ENCODE measurements at regions not wholly inside any gene's neighbourhood (a gene's known extent, or its start where the extent isn't known, plus 50 kb on each side); places are given as distances from the start of the nearest gene placed in this dataset.

GRCh38 chr3:40713306-40713705 is 188.5 kb downstream of the ZNF621 start:
- DNase-seq (ENCODE audit: low read depth), result no peak

GRCh38 chr3:40713795-40714194 is 189.0 kb downstream of the ZNF621 start:
- DNase-seq (ENCODE audit: low read depth), result no peak
- no peak overlapping the region for H3K4me3 ChIP-seq (ENCODE audit: low read depth, low read length)
- TF ChIP-seq, protein P1, sequence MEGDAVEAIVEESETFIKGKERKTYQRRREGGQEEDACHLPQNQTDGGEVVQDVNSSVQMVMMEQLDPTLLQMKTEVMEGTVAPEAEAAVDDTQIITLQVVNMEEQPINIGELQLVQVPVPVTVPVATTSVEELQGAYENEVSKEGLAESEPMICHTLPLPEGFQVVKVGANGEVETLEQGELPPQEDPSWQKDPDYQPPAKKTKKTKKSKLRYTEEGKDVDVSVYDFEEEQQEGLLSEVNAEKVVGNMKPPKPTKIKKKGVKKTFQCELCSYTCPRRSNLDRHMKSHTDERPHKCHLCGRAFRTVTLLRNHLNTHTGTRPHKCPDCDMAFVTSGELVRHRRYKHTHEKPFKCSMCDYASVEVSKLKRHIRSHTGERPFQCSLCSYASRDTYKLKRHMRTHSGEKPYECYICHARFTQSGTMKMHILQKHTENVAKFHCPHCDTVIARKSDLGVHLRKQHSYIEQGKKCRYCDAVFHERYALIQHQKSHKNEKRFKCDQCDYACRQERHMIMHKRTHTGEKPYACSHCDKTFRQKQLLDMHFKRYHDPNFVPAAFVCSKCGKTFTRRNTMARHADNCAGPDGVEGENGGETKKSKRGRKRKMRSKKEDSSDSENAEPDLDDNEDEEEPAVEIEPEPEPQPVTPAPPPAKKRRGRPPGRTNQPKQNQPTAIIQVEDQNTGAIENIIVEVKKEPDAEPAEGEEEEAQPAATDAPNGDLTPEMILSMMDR (conservative IDR thresholded peaks at IDR 0.05; ENCODE audit: low read depth, low read length), result no peak

More at GRCh38 chr3:40713306-40713705, 188.5 kb downstream of the ZNF621 start:
- TF ChIP-seq, protein P1 (conservative IDR thresholded peaks at IDR 0.05; ENCODE audit: low read depth, low read length), result no peak
- H3K4me3 ChIP-seq (ENCODE audit: low read depth, low read length), result no peak overlapping the region

- no peak overlapping the region for H3K4me3 ChIP-seq (ENCODE audit: low read depth, low read length)
- no peak for DNase-seq (ENCODE audit: low read depth)
- TF ChIP-seq, protein P1 (conservative IDR thresholded peaks at IDR 0.05; ENCODE audit: low read depth, low read length), result no peak
Observed at GRCh38 chr3:40714771-40715345, 190.1 kb downstream of the ZNF621 start.

DNA sequence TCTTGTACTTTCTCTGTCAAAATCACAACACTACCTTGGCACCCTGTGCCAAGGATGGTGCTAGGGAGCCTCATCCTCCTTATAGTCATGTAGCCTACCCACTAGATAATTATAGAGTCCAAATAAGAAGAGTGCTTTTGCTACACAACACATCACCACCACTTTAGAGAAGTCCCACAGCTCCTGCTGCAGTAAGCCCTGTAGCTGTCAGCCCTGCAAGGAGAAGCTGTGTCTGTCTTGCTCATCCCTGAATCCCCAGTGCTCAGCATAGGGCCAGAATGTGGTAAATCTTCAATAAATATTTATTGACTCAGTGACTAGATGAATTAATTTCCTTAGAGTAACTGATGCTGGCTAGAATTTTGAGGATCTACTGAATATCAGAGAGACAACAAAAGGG is 190.8 kb downstream of the ZNF621 start:
- no peak overlapping the region for H3K4me3 ChIP-seq (ENCODE audit: low read depth, low read length)
- TF ChIP-seq, protein P1 (conservative IDR thresholded peaks at IDR 0.05; ENCODE audit: low read depth, low read length), result no peak
- DNase-seq (ENCODE audit: low read depth), result no peak

- TF ChIP-seq, protein P1 (conservative IDR thresholded peaks at IDR 0.05; ENCODE audit: low read depth, low read length), result no peak
- DNase-seq (ENCODE audit: low read depth), result no peak
- no peak overlapping the region for H3K4me3 ChIP-seq (ENCODE audit: low read depth, low read length)
Observed at GRCh38 chr3:40717471-40717870, 192.7 kb downstream of the ZNF621 start.

DNA sequence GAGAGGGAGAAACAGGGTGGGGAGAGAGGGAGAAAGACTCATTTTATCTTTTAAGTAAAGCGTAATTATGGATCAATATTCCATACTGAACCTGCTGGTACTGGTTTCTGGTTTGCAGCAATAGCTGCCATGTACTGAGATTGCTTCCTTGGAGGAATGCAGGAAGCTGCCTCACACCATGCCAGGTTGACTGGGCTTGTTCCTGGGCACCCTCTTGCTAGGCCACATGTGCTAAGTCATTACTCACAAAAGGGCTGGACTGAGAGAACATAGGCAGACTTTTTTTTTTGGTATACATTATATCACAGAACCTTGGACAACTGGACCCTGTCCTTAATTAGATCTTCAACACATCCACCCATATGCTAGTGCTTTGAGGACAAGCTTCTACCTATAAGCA is 193.4 kb downstream of the ZNF621 start:
- H3K4me3 ChIP-seq (ENCODE audit: low read depth, low read length), result no peak overlapping the region
- DNase-seq (ENCODE audit: low read depth), result no peak

GRCh38 chr3:40718681-40719080 is 193.9 kb downstream of the ZNF621 start:
- TF ChIP-seq, protein P1 (conservative IDR thresholded peaks at IDR 0.05; ENCODE audit: low read depth, low read length), result no peak
- no peak overlapping the region for H3K4me3 ChIP-seq (ENCODE audit: low read depth, low read length)
- DNase-seq (ENCODE audit: low read depth), result no peak

More for the DNA sequence above, 193.4 kb downstream of the ZNF621 start:
- TF ChIP-seq, protein P1 (conservative IDR thresholded peaks at IDR 0.05; ENCODE audit: low read depth, low read length), result no peak

All from choroid plexus epithelial cell (primary cell).